GM23338 (cell line): ENCODE measurements at regions not wholly inside any gene's neighbourhood (a gene's known extent, or its start where the extent isn't known, plus 50 kb on each side); places are given as distances from the start of the nearest gene placed in this dataset.

Experiments
- CREB1 ChIP-seq: fragments of 250-450 bp; sonication (Bioruptor Pico); IDR thresholded peaks from 2 replicates; pipeline ENCODE4 v1.5.0; 2020; ENCODE audit warnings: low read depth, mild to moderate bottlenecking, moderate library complexity
- CTCF ChIP-seq, 2 experiments: fragments of 200-600 bp in 1 of 2; sonication (generic) in 1 of 2; conservative IDR thresholded peaks; 2 replicates each; pipeline versions ENCODE4 v1.5.1 to v1.6.1; 2016 to 2017; ENCODE audit warnings: antibody characterized with exemption in 2 of 2, low read depth in 2 of 2, mild to moderate bottlenecking in 2 of 2, moderate library complexity in 1 of 2
- EZH2 ChIP-seq: fragments of 200-600 bp; sonication (generic); IDR thresholded peaks from one replicate; pipeline ENCODE4 v1.8.0; 2017; ENCODE audit warnings: antibody characterized with exemption, mild to moderate bottlenecking, low read depth; ENCODE audit not compliant: unreplicated experiment
- EZH2phosphoT487 ChIP-seq: fragments of 200-600 bp; sonication (generic); IDR thresholded peaks from one replicate; pipeline ENCODE4 v1.8.1; 2018; ENCODE audit warnings: antibody characterized with exemption; ENCODE audit not compliant: unreplicated experiment
- NANOG ChIP-seq: IDR thresholded peaks from 2 replicates; pipeline ENCODE4 v1.6.1; 2016; ENCODE audit warnings: antibody characterized with exemption, borderline replicate concordance
- POLR2AphosphoS5 ChIP-seq: IDR thresholded peaks from 2 replicates; pipeline ENCODE4 v1.6.1; 2016; ENCODE audit warnings: antibody characterized with exemption, low read depth
- REST ChIP-seq: IDR thresholded peaks from one replicate; pipeline ENCODE4 v1.6.1; 2018; ENCODE audit warnings: antibody characterized with exemption; ENCODE audit not compliant: unreplicated experiment
- ZNF114 ChIP-seq: fragments of 250-450 bp; sonication (Bioruptor Pico); IDR thresholded peaks from 2 replicates; pipeline ENCODE4 v1.5.0; 2020; ENCODE audit warnings: mild to moderate bottlenecking, moderate library complexity

GRCh38 chrX:42680666-42681065, 97.3 kb downstream of the PPP1R2C start:
- TF ChIP-seq REST: no peak
- no peak; a peak in 1 of 4 replicates for TF ChIP-seq CTCF (conservative IDR thresholded peaks at IDR 0.05; ENCODE audit: low read depth in 2 of 2)
- no peak for TF ChIP-seq EZH2
- TF ChIP-seq EZH2phosphoT487: no peak
- TF ChIP-seq POLR2AphosphoS5: no peak
- no peak for TF ChIP-seq NANOG
- TF ChIP-seq CREB1: no peak
- no peak for TF ChIP-seq ZNF114 (CRISPR knock-in tag)
